SU-DHL-6 (cell line): ENCODE measurements at regions not wholly inside any gene's neighbourhood (a gene's known extent, or its start where the extent isn't known, plus 50 kb on each side); places are given as distances from the start of the nearest gene placed in this dataset.

Source experiments
- H2AFZ ChIP-seq: fragments of 200-600 bp; sonication (generic); 2 replicates; pipeline ENCODE4 v1.6.1; 2014; ENCODE audit warnings: low read depth, mild to moderate bottlenecking, moderate library complexity, mixed read lengths, antibody characterized with exemption, low read length; ENCODE audit not compliant: severe bottlenecking
- H3F3A ChIP-seq: fragments of 200-600 bp; shearing (Covaris generic); 2 replicates; pipeline ENCODE4 v1.6.0; 2016; ENCODE audit warnings: antibody characterized with exemption, mild to moderate bottlenecking; ENCODE audit not compliant: insufficient read depth
- H3K27ac ChIP-seq: fragments of 200-600 bp; sonication (generic); 2 replicates; pipeline ENCODE4 v1.5.1; 2016; ENCODE audit warnings: low read depth, mild to moderate bottlenecking, low read length, moderate library complexity, mixed read lengths
- H3K27me3 ChIP-seq: fragments of 200-600 bp; sonication (generic), shearing (Covaris generic); 2 replicates; pipeline ENCODE4 v1.6.0; 2014; ENCODE audit warnings: mild to moderate bottlenecking, low read length
- H3K36me3 ChIP-seq: fragments of 200-600 bp; sonication (generic); 2 replicates; pipeline ENCODE4 v1.6.1; 2014; ENCODE audit warnings: mild to moderate bottlenecking, low read length, mixed read lengths
- H3K4me2 ChIP-seq: fragments of 300-600, 200-600 bp; shearing (Covaris generic), sonication (generic); 2 replicates; pipeline ENCODE4 v1.6.0; 2014; ENCODE audit warnings: low read length, low read depth, mild to moderate bottlenecking; ENCODE audit not compliant: poor library complexity, severe bottlenecking
- H3K4me3 ChIP-seq: fragments of 200-600 bp; sonication (generic); 2 replicates; pipeline ENCODE4 v1.5.1; 2014; ENCODE audit warnings: antibody characterized with exemption, low read length, mild to moderate bottlenecking, mixed read lengths; ENCODE audit not compliant: insufficient read depth, poor library complexity, severe bottlenecking
- H3K79me2 ChIP-seq: fragments of 200-600 bp; sonication (generic); 2 replicates; pipeline ENCODE4 v1.6.1; 2014; ENCODE audit warnings: mild to moderate bottlenecking, low read length, moderate library complexity; ENCODE audit not compliant: insufficient read depth
- H3K9ac ChIP-seq: fragments of 200-600 bp; sonication (generic); 2 replicates; pipeline ENCODE4 v1.7.0; 2014; ENCODE audit warnings: mild to moderate bottlenecking, low read length
- H3K9me2 ChIP-seq: fragments of 200-600 bp; sonication (generic); replicated peaks from 2 replicates; pipeline ENCODE4 v1.6.1; 2014; ENCODE audit warnings: low read length; ENCODE audit not compliant: insufficient read depth
- H3K9me3 ChIP-seq: fragments of 200-600 bp; sonication (generic); 2 replicates; pipeline ENCODE4 v1.6.1; 2014; ENCODE audit warnings: low read length, mixed read lengths; ENCODE audit not compliant: insufficient read depth
- H4K20me1 ChIP-seq: fragments of 200-600 bp; sonication (generic); 2 replicates; pipeline ENCODE4 v1.6.1; 2014; ENCODE audit warnings: low read depth, mild to moderate bottlenecking, antibody characterized with exemption, low read length, moderate library complexity, mixed read lengths
- CTCF ChIP-seq: fragments of 200-600 bp; sonication (generic); IDR thresholded peaks from one replicate; pipeline ENCODE4 v1.5.1; 2017; ENCODE audit warnings: antibody characterized with exemption, mild to moderate bottlenecking, low read length, moderate library complexity; ENCODE audit not compliant: insufficient read depth, poor library complexity, severe bottlenecking
- EZH2phosphoT487 ChIP-seq: fragments of 200-600 bp; sonication (generic), shearing (Covaris generic); conservative IDR thresholded peaks from 2 replicates; pipeline ENCODE4 v1.6.1; 2018; ENCODE audit warnings: mild to moderate bottlenecking, antibody characterized with exemption, low read length, moderate library complexity, mixed read lengths

GRCh38 chr3:116939550-116939949 lies 230.0 kb downstream of the TUSC7 start:
- no peak overlapping the region for H3K4me2 ChIP-seq
- H3K27me3 ChIP-seq = no peaks in the 10 kb centered on the region
- H3K36me3 ChIP-seq = no peaks in the 10 kb centered on the region
- H3K9me2 ChIP-seq = no peaks in the 10 kb centered on the region
- no peak overlapping the region for H3K4me3 ChIP-seq
- TF ChIP-seq CTCF (no peak), EZH2phosphoT487 (no peak)
- H3K27ac ChIP-seq = no peak overlapping the region
- no peak overlapping the region for H2AFZ ChIP-seq
- H4K20me1 ChIP-seq = no peaks in the 10 kb centered on the region
- no peaks in the 10 kb centered on the region for H3K79me2 ChIP-seq
- no peak overlapping the region for H3K9ac ChIP-seq
- no peaks in the 10 kb centered on the region for H3F3A ChIP-seq
- no peaks in the 10 kb centered on the region for H3K9me3 ChIP-seq

- Histone ChIP-seq H2AFZ (no peak overlapping the region), H3K4me2 (no peak overlapping the region), H3K27ac (no peak overlapping the region), H3K9ac (no peak overlapping the region), H3K27me3 (no peaks in the 10 kb centered on the region), H3K36me3 (no peaks in the 10 kb centered on the region), H3F3A (no peaks in the 10 kb centered on the region), H4K20me1 (no peaks in the 10 kb centered on the region), H3K9me3 (no peaks in the 10 kb centered on the region), H3K9me2 (no peaks in the 10 kb centered on the region), H3K79me2 (no peaks in the 10 kb centered on the region), H3K4me3 (no peak overlapping the region)
- TF ChIP-seq CTCF (no peak), EZH2phosphoT487 (no peak)
Measured at GRCh38 chr3:116940719-116941118, 231.1 kb downstream of the TUSC7 start.

- Histone ChIP-seq H3K27ac (no peak overlapping the region), H3K9me2 (no peaks in the 10 kb centered on the region), H3K79me2 (no peaks in the 10 kb centered on the region), H2AFZ (no peak overlapping the region), H3K9me3 (no peaks in the 10 kb centered on the region), H3F3A (no peaks in the 10 kb centered on the region), H3K9ac (no peak overlapping the region), H4K20me1 (no peaks in the 10 kb centered on the region), H3K27me3 (no peaks in the 10 kb centered on the region), H3K4me3 (no peak overlapping the region), H3K36me3 (no peaks in the 10 kb centered on the region), H3K4me2 (no peak overlapping the region)
- TF ChIP-seq EZH2phosphoT487 (no peak), CTCF (no peak)
Measured at GRCh38 chr3:116946376-116946775, 236.8 kb downstream of the TUSC7 start.
